RWPE1 (cell line): ENCODE measurements at regions not wholly inside any gene's neighbourhood (a gene's known extent, or its start where the extent isn't known, plus 50 kb on each side); places are given as distances from the start of the nearest gene placed in this dataset.
A peak's percentile ranks its signal among the peaks of the same experiment; 100 is the strongest.

Source experiments
- CTCF ChIA-PET: fragments of 350-600 bp; sonication (Branson Sonifier 250); formaldehyde crosslinking; extraction: SDS; loops from one replicate; lab custom pipeline; 2021; lab: Yijun Ruan, JAX
- POLR2A ChIA-PET: fragments of 400-600 bp; formaldehyde crosslinking; extraction: SDS; loops from one replicate; lab custom pipeline; 2020; ENCODE audit warnings: antibody characterized with exemption; ENCODE audit not compliant: low non-redundant PET; lab: Yijun Ruan, JAX
- DNase-seq: peaks from one replicate; pipeline ENCODE4 v3.0.0; 2012; ENCODE audit warnings: low spot score
- H3K27ac ChIP-seq: fragments of 450-650 bp; 2 replicates; pipeline ENCODE4 v1.5.1; 2017
- TF ChIP-seq, protein P1 (sequence below): fragments of 450-650 bp; conservative IDR thresholded peaks from 2 replicates; pipeline ENCODE4 v1.5.1; 2017; ENCODE audit warnings: low read depth, mild to moderate bottlenecking

DNA sequence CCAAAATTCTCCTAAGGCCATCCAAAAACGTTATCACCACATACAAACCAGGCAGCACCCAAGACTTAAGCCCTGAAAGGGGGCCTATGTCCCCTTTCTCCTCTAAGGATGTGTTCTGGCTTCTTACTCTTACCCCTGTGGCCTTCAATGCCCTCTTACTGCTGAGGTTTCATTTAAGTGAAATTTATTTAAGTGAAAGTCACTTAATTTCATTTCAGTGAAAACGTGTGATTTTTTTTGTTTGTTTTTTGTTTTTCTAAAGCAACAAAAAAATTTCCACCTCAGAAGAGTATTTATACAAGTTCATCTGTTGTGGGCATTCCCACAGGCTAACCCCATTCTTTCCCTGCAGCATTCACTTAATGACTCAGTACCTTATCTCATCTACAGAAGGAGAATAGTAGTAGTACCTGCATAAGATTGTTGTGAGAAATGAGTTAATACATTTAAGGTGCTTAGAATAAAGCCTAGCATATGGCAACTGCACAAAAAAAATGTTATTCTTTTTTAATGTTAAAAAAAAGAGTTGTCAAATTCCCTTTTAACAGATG, 220.6 kb downstream of the CHRM3 start:
- DNase-seq: no peak
- no peak overlapping the region for H3K27ac ChIP-seq
- CTCF ChIA-PET: no interaction called here
- POLR2A ChIA-PET: no interaction called here
- TF ChIP-seq, protein P1, sequence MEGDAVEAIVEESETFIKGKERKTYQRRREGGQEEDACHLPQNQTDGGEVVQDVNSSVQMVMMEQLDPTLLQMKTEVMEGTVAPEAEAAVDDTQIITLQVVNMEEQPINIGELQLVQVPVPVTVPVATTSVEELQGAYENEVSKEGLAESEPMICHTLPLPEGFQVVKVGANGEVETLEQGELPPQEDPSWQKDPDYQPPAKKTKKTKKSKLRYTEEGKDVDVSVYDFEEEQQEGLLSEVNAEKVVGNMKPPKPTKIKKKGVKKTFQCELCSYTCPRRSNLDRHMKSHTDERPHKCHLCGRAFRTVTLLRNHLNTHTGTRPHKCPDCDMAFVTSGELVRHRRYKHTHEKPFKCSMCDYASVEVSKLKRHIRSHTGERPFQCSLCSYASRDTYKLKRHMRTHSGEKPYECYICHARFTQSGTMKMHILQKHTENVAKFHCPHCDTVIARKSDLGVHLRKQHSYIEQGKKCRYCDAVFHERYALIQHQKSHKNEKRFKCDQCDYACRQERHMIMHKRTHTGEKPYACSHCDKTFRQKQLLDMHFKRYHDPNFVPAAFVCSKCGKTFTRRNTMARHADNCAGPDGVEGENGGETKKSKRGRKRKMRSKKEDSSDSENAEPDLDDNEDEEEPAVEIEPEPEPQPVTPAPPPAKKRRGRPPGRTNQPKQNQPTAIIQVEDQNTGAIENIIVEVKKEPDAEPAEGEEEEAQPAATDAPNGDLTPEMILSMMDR: no peak

DNA sequence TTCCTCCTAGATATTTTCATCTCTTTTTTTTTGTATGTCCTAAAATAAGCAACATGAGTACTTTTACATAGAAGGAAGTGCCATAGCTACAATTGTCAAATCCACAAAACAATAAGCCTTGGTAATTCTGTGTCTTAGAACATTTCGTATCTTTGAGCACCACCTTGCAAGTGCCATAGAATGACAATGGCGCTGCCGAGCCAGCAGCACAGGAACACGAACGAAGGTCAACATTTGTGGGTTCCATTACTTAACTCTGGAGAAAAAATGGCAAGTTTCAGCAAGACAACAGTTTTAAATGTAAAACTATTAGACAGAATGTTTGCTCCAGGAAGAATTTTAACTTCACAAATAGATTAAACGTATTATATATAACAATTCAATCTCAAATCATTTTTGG, 222.1 kb downstream of the CHRM3 start:
- CTCF ChIA-PET: no interaction called here
- no peak for DNase-seq
- H3K27ac ChIP-seq: no peak overlapping the region
- TF ChIP-seq, protein P1: no peak
- POLR2A ChIA-PET: no interaction called here

DNA sequence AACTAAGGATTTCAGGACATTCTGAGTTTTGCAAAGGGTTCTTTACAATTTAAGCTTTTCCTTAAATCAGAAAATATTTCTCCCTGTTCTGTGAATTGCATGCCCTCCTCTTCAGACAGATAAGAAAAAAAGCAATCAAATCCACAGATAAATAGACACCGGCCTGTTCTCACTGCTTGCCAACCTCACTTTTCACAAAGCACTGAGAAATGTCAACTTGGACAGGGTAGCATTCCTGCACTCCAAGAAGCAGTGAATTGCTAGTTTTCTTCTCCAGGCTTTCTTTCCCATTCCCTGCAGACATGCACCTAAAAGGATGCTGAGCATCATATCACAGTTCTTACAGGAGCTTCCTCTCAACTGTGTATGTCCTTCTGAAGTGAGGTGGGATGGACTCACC, 226.0 kb downstream of the CHRM3 start:
- CTCF ChIA-PET: no interaction called here
- TF ChIP-seq, protein P1: no peak
- DNase-seq: no peak
- H3K27ac ChIP-seq: no peak overlapping the region
- POLR2A ChIA-PET: no interaction called here

DNA sequence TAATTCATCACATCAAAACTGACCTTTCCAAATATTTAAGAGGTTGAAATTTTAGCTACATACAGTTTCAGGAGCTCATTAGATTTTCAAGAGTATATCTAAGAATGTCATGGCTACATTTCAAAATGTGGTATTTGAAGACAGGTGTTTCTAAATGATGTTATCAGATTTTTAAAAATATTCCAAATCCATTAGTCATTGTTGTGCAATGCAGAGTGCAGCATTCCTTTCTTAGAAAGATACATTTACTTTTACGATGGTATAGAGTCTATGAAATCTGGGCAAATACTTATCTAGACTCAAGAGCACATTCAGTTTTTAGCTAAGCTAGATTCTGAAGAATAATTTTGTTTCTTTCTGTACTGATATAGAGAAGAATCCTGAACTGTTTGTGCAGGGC, 230.3 kb downstream of the CHRM3 start:
- peak; percentile 33 for DNase-seq
- no peak overlapping the region for H3K27ac ChIP-seq
- CTCF ChIA-PET: no interaction called here
- TF ChIP-seq, protein P1: no peak
- POLR2A ChIA-PET: no interaction called here

DNA sequence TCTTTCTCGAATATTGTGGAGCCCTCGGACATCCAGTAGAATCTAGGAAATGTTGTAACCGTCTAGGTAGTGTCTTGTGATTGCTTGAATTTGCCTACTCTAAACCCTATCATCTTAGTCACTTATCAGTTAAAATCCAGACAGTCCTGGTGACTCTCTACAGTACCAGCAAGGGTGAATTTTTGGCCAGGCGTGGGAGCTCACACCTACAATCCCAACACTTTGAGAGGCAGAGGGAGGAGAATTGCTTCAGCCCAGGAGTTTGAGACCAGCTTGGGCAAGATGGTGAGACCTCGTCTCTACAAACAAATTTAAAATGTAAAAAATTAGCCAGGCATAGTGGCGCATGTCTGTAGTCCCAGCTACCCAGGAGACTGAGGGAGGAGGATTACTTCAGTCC, 230.9 kb downstream of the CHRM3 start:
- H3K27ac ChIP-seq: no peak overlapping the region
- no peak for DNase-seq
- ChIA-PET POLR2A (no interaction called here), CTCF (no interaction called here)
- TF ChIP-seq, protein P1: no peak

DNA sequence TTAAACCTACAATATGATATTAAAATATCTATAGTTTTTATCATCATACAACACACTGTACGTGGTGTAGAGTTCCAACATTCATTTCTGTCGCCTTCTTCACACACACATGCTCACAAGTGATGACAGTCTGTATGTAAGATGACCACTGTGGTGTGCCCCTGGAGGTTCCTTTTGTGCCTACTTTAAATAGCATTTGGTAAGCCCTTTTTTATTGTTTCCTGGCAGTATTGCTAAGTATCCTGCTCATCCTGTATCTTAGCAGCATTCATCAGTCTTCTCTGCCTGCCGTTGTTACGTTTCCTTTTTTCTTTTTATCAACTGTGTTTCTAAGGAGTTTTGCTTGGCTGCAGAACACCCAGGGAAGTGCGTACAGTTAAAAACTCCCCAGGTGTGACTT, 231.4 kb downstream of the CHRM3 start:
- DNase-seq: no peak
- POLR2A ChIA-PET: no interaction called here
- CTCF ChIA-PET: no interaction called here
- no peak overlapping the region for H3K27ac ChIP-seq
- TF ChIP-seq, protein P1: no peak
